ENCODE measurements at regions not wholly inside any gene's neighbourhood (a gene's known extent, or its start where the extent isn't known, plus 50 kb on each side); places are given as distances from the start of the nearest gene placed in this dataset.

- no peak for DNase-seq
- WGBS (ENCODE audit: extremely low coverage, insufficient coverage, low lambda C conversion rate) = no CpG with 5 or more reads among the region's 5 CpGs
- Histone ChIP-seq H3K23ac (ENCODE audit: low read length) (no peak overlapping the region), H3K56ac (ENCODE audit: low read length) (no peak overlapping the region), H3K36me3 (ENCODE audit: control insufficient read depth, insufficient read depth, low read length) (no peaks in the 10 kb centered on the region), H4K5ac (ENCODE audit: low read length) (no peak overlapping the region), H2BK5ac (ENCODE audit: low read length) (no peak overlapping the region), H4K8ac (ENCODE audit: low read depth, low read length) (no peak overlapping the region), H3K4me1 (ENCODE audit: control insufficient read depth, low read depth, low read length) (no peaks in the 10 kb centered on the region), H3K79me1 (ENCODE audit: low read length) (no peaks in the 10 kb centered on the region), H3K79me2 (ENCODE audit: control insufficient read depth, insufficient read depth, low read length) (no peaks in the 10 kb centered on the region), H3K4ac (ENCODE audit: low read depth, low read length) (no peak overlapping the region), H2BK120ac (ENCODE audit: low read depth, low read length) (no peak overlapping the region), H3K27ac (ENCODE audit: low read depth, low read length) (no peak overlapping the region), H3K4me2 (ENCODE audit: low read length) (no peak overlapping the region), H2AK5ac (ENCODE audit: low read length) (no peak overlapping the region), H3K9ac (ENCODE audit: low read length) (no peak overlapping the region), H3K18ac (ENCODE audit: low read length) (no peak overlapping the region), H2BK15ac (replicated peaks; ENCODE audit: low read depth) (no peak overlapping the region), H3K4me3 (ENCODE audit: low read length) (no peak overlapping the region), H3K27me3 (ENCODE audit: insufficient read depth, low read length, poor library complexity) (no peaks in the 10 kb centered on the region)
Observed at GRCh38 chr2:176986487-176986886, 226.1 kb upstream of the HNRNPA3 start.

GRCh38 chr2:176991411-176991810, 221.2 kb upstream of the HNRNPA3 start:
- Histone ChIP-seq H4K5ac (ENCODE audit: low read length) (no peak overlapping the region), H3K4me2 (ENCODE audit: low read length) (no peak overlapping the region), H2BK5ac (ENCODE audit: low read length) (no peak overlapping the region), H3K4ac (ENCODE audit: low read depth, low read length) (no peak overlapping the region), H3K9ac (ENCODE audit: low read length) (no peak overlapping the region), H3K27ac (ENCODE audit: low read depth, low read length) (no peak overlapping the region), H3K23ac (ENCODE audit: low read length) (no peak overlapping the region), H4K8ac (ENCODE audit: low read depth, low read length) (no peak overlapping the region), H3K4me1 (ENCODE audit: control insufficient read depth, low read depth, low read length) (no peaks in the 10 kb centered on the region), H3K79me2 (ENCODE audit: control insufficient read depth, insufficient read depth, low read length) (no peaks in the 10 kb centered on the region), H3K4me3 (ENCODE audit: low read length) (no peak overlapping the region), H2BK120ac (ENCODE audit: low read depth, low read length) (no peak overlapping the region), H2BK15ac (replicated peaks; ENCODE audit: low read depth) (no peak overlapping the region), H3K36me3 (ENCODE audit: control insufficient read depth, insufficient read depth, low read length) (no peaks in the 10 kb centered on the region), H3K79me1 (ENCODE audit: low read length) (no peaks in the 10 kb centered on the region), H3K27me3 (ENCODE audit: insufficient read depth, low read length, poor library complexity) (no peaks in the 10 kb centered on the region), H3K56ac (ENCODE audit: low read length) (no peak overlapping the region), H3K18ac (ENCODE audit: low read length) (no peak overlapping the region), H2AK5ac (ENCODE audit: low read length) (no peak overlapping the region)
- no peak for DNase-seq
- WGBS (ENCODE audit: extremely low coverage, insufficient coverage, low lambda C conversion rate) = no CpG with 5 or more reads among the region's 1 CpG

- Histone ChIP-seq H2BK15ac (replicated peaks; ENCODE audit: low read depth) (no peak overlapping the region), H3K4me2 (ENCODE audit: low read length) (no peak overlapping the region), H3K56ac (ENCODE audit: low read length) (no peak overlapping the region), H3K23ac (ENCODE audit: low read length) (no peak overlapping the region), H3K4me1 (ENCODE audit: control insufficient read depth, low read depth, low read length) (peaks cover 8% of the 10 kb centered on the region), H3K79me2 (ENCODE audit: control insufficient read depth, insufficient read depth, low read length) (no peaks in the 10 kb centered on the region), H2BK120ac (ENCODE audit: low read depth, low read length) (no peak overlapping the region), H2BK5ac (ENCODE audit: low read length) (no peak overlapping the region), H3K18ac (ENCODE audit: low read length) (no peak overlapping the region), H3K79me1 (ENCODE audit: low read length) (no peaks in the 10 kb centered on the region), H4K8ac (ENCODE audit: low read depth, low read length) (no peak overlapping the region), H3K27me3 (ENCODE audit: insufficient read depth, low read length, poor library complexity) (no peaks in the 10 kb centered on the region), H3K36me3 (ENCODE audit: control insufficient read depth, insufficient read depth, low read length) (no peaks in the 10 kb centered on the region), H3K27ac (ENCODE audit: low read depth, low read length) (no peak overlapping the region), H3K9ac (ENCODE audit: low read length) (no peak overlapping the region), H4K5ac (ENCODE audit: low read length) (no peak overlapping the region), H3K4ac (ENCODE audit: low read depth, low read length) (no peak overlapping the region), H3K4me3 (ENCODE audit: low read length) (no peak overlapping the region), H2AK5ac (ENCODE audit: low read length) (no peak overlapping the region)
- WGBS (ENCODE audit: extremely low coverage, insufficient coverage, low lambda C conversion rate) = no CpG with 5 or more reads among the region's 5 CpGs
- no peak for DNase-seq
Observed at GRCh38 chr2:176997074-176997791, 215.4 kb upstream of the HNRNPA3 start.

GRCh38 chr2:176997792-176998169, 214.8 kb upstream of the HNRNPA3 start:
- no peak overlapping the region for H4K5ac ChIP-seq (ENCODE audit: low read length)
- WGBS (ENCODE audit: extremely low coverage, insufficient coverage, low lambda C conversion rate) = no CpG with 5 or more reads among the region's 1 CpG
- no peaks in the 10 kb centered on the region for H3K79me2 ChIP-seq (ENCODE audit: control insufficient read depth, insufficient read depth, low read length)
- no peak overlapping the region for H3K9ac ChIP-seq (ENCODE audit: low read length)
- no peak overlapping the region for H3K18ac ChIP-seq (ENCODE audit: low read length)
- H3K56ac ChIP-seq (ENCODE audit: low read length) = no peak overlapping the region
- no peak overlapping the region for H2BK120ac ChIP-seq (ENCODE audit: low read depth, low read length)
- H3K4ac ChIP-seq (ENCODE audit: low read depth, low read length) = no peak overlapping the region
- no peak overlapping the region for H2BK15ac ChIP-seq (replicated peaks; ENCODE audit: low read depth)
- H3K23ac ChIP-seq (ENCODE audit: low read length) = no peak overlapping the region
- no peak overlapping the region for H2BK5ac ChIP-seq (ENCODE audit: low read length)
- H3K79me1 ChIP-seq (ENCODE audit: low read length) = no peaks in the 10 kb centered on the region
- H3K4me3 ChIP-seq (ENCODE audit: low read length) = no peak overlapping the region
- H2AK5ac ChIP-seq (ENCODE audit: low read length) = no peak overlapping the region
- no peaks in the 10 kb centered on the region for H3K27me3 ChIP-seq (ENCODE audit: insufficient read depth, low read length, poor library complexity)
- no peak for DNase-seq
- H4K8ac ChIP-seq (ENCODE audit: low read depth, low read length) = no peak overlapping the region
- H3K4me1 ChIP-seq (ENCODE audit: control insufficient read depth, low read depth, low read length) = peaks cover 8% of the 10 kb centered on the region
- no peak overlapping the region for H3K27ac ChIP-seq (ENCODE audit: low read depth, low read length)
- no peaks in the 10 kb centered on the region for H3K36me3 ChIP-seq (ENCODE audit: control insufficient read depth, insufficient read depth, low read length)
- no peak overlapping the region for H3K4me2 ChIP-seq (ENCODE audit: low read length)

DNA sequence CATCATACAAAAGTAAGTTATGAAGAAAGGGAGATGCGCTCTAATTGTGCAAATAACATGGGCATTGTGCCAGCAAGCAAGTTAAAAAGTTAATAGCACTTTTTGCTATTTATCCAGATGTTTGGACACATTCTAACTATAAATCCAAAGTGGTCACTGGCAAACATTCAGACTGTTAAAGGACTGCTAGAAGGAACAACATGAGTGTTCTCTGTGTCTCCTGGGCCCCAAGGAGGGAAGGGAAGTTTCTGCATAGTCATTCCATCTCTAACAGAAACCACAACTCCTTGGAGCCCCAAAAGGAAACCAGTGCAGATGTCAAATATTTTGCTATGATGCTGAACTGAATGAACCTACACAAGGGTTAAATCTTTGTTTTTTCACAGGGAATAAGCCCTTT, 213.3 kb upstream of the HNRNPA3 start:
- Histone ChIP-seq H3K4ac (ENCODE audit: low read depth, low read length) (no peak overlapping the region), H3K79me1 (ENCODE audit: low read length) (no peaks in the 10 kb centered on the region), H2AK5ac (ENCODE audit: low read length) (no peak overlapping the region), H3K18ac (ENCODE audit: low read length) (peak overlapping the region; percentile 85), H3K9ac (ENCODE audit: low read length) (no peak overlapping the region), H3K4me1 (ENCODE audit: control insufficient read depth, low read depth, low read length) (peaks cover 8% of the 10 kb centered on the region), H3K4me2 (ENCODE audit: low read length) (no peak overlapping the region), H2BK15ac (replicated peaks; ENCODE audit: low read depth) (no peak overlapping the region), H4K5ac (ENCODE audit: low read length) (peak overlapping the region; percentile 50), H3K36me3 (ENCODE audit: control insufficient read depth, insufficient read depth, low read length) (no peaks in the 10 kb centered on the region), H2BK5ac (ENCODE audit: low read length) (no peak overlapping the region), H4K8ac (ENCODE audit: low read depth, low read length) (no peak overlapping the region), H3K23ac (ENCODE audit: low read length) (no peak overlapping the region), H3K4me3 (ENCODE audit: low read length) (no peak overlapping the region), H3K79me2 (ENCODE audit: control insufficient read depth, insufficient read depth, low read length) (no peaks in the 10 kb centered on the region), H3K27ac (ENCODE audit: low read depth, low read length) (no peak overlapping the region), H3K27me3 (ENCODE audit: insufficient read depth, low read length, poor library complexity) (no peaks in the 10 kb centered on the region), H3K56ac (ENCODE audit: low read length) (no peak overlapping the region), H2BK120ac (ENCODE audit: low read depth, low read length) (no peak overlapping the region)
- peak; percentile 4 for DNase-seq
- WGBS (ENCODE audit: extremely low coverage, insufficient coverage, low lambda C conversion rate) = no CpG with 5 or more reads among the region's 1 CpG
